ENCODE measurements at regions not wholly inside any gene's neighbourhood (a gene's known extent, or its start where the extent isn't known, plus 50 kb on each side); places are given as distances from the start of the nearest gene placed in this dataset.

DNA sequence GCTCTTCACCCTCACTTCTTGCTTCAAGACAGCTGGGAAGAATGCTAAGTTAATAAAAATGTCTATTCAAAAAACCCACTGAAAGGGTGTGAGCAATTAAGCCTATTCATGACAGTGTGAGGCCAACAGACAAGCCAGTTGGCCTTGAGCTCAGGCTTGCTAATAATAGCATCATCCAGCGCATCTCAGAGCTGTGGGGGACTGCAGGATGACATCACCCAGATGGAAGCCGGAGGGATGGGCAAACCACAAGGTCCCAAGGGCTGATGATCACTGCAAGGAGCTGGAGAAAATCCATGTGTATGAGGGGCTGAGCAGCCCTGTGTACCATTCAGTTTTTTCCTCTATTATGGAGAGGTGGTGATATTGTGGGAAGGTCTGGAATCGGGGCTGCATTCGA, 770.4 kb downstream of the TNS3 start:
- no peak for DNase-seq (ENCODE audit: low read depth)
- H3K4me3 ChIP-seq (ENCODE audit: low read depth, low read length) = no peak overlapping the region
- TF ChIP-seq, protein P1, sequence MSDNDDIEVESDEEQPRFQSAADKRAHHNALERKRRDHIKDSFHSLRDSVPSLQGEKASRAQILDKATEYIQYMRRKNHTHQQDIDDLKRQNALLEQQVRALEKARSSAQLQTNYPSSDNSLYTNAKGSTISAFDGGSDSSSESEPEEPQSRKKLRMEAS (IDR thresholded peaks at IDR 0.05; ENCODE audit: low read depth, low read length) = no peak
- TF ChIP-seq POLR2A (IDR thresholded peaks at IDR 0.05; ENCODE audit: extremely low read depth, insufficient read length) (no peak), MYC (IDR thresholded peaks at IDR 0.05; ENCODE audit: low read depth, low read length) (no peak)
- TF ChIP-seq, protein P2, sequence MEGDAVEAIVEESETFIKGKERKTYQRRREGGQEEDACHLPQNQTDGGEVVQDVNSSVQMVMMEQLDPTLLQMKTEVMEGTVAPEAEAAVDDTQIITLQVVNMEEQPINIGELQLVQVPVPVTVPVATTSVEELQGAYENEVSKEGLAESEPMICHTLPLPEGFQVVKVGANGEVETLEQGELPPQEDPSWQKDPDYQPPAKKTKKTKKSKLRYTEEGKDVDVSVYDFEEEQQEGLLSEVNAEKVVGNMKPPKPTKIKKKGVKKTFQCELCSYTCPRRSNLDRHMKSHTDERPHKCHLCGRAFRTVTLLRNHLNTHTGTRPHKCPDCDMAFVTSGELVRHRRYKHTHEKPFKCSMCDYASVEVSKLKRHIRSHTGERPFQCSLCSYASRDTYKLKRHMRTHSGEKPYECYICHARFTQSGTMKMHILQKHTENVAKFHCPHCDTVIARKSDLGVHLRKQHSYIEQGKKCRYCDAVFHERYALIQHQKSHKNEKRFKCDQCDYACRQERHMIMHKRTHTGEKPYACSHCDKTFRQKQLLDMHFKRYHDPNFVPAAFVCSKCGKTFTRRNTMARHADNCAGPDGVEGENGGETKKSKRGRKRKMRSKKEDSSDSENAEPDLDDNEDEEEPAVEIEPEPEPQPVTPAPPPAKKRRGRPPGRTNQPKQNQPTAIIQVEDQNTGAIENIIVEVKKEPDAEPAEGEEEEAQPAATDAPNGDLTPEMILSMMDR (IDR thresholded peaks at IDR 0.05; ENCODE audit: low read depth, low read length) = no peak

DNA sequence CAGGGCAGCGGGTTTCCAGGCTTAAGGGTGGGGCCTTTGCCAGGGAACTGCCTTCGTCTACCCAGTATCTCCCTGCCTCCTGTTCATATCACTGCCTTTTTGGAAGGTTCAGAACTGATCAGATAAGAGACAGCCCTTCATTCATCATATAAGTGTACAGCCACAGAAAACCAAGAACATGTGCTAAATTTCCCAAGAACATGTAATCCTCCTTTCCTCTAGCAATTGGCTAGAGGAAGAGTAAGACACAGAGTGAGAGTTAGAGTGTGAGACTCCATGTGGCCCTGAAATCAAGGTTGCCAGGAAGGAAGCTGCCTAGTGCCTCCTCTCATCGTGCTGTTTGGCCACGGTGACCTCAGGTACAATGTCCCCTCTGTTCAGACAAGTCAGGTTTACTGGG, 770.9 kb downstream of the TNS3 start:
- H3K4me3 ChIP-seq (ENCODE audit: low read depth, low read length) = no peak overlapping the region
- DNase-seq (ENCODE audit: low read depth) = no peak
- TF ChIP-seq POLR2A (IDR thresholded peaks at IDR 0.05; ENCODE audit: extremely low read depth, insufficient read length) (no peak), MYC (IDR thresholded peaks at IDR 0.05; ENCODE audit: low read depth, low read length) (no peak)
- TF ChIP-seq, protein P1 (IDR thresholded peaks at IDR 0.05; ENCODE audit: low read depth, low read length) = no peak
- TF ChIP-seq, protein P2 (IDR thresholded peaks at IDR 0.05; ENCODE audit: low read depth, low read length) = no peak

DNA sequence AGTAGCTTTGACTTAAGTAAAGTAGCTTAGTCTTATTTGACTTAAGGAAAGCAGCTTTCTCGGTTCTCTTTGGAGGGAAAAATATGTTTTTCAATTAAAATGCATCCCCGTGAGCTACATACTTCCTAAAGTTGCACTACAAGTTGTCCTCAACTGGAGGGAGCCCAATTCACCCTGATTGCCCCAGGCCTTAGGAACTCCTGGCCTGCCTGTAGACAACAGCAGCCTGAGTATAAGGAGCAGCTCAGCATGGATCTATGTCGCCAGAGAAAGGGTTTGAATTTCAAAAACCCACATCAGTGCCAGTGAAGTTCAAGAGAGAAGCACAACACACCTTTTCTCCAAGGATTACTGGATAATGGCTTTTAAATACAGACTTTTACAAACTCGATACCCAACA, 772.0 kb downstream of the TNS3 start:
- DNase-seq (ENCODE audit: low read depth) = no peak
- TF ChIP-seq, protein P2 (IDR thresholded peaks at IDR 0.05; ENCODE audit: low read depth, low read length) = no peak
- no peak for TF ChIP-seq POLR2A (IDR thresholded peaks at IDR 0.05; ENCODE audit: extremely low read depth, insufficient read length)
- TF ChIP-seq, protein P1 (IDR thresholded peaks at IDR 0.05; ENCODE audit: low read depth, low read length) = no peak
- TF ChIP-seq MYC (IDR thresholded peaks at IDR 0.05; ENCODE audit: low read depth, low read length) = no peak
- no peak overlapping the region for H3K4me3 ChIP-seq (ENCODE audit: low read depth, low read length)

DNA sequence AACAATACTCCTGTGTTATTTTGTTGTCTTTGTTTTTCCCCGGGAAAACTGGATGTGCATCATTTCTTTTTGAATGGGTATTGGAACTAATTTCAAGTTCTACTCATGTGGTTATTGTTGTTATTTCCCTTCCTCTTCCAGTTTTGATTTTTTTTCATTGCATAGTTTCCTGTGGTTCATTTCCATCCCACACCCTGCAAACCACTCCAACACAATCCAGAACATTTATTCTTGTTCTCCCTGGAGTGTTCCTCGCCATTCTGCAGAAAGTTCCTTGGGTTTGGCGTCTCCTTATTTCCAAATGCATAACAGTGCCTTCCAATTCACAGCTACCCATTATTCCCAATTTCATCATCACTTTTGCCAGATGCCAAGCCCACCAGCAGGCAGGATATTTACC, 775.1 kb downstream of the TNS3 start:
- DNase-seq (ENCODE audit: low read depth) = no peak
- no peak overlapping the region for H3K4me3 ChIP-seq (ENCODE audit: low read depth, low read length)
- TF ChIP-seq, protein P1 (IDR thresholded peaks at IDR 0.05; ENCODE audit: low read depth, low read length) = no peak
- TF ChIP-seq, protein P2 (IDR thresholded peaks at IDR 0.05; ENCODE audit: low read depth, low read length) = no peak
- TF ChIP-seq MYC (IDR thresholded peaks at IDR 0.05; ENCODE audit: low read depth, low read length) (no peak), POLR2A (IDR thresholded peaks at IDR 0.05; ENCODE audit: extremely low read depth, insufficient read length) (no peak)

DNA sequence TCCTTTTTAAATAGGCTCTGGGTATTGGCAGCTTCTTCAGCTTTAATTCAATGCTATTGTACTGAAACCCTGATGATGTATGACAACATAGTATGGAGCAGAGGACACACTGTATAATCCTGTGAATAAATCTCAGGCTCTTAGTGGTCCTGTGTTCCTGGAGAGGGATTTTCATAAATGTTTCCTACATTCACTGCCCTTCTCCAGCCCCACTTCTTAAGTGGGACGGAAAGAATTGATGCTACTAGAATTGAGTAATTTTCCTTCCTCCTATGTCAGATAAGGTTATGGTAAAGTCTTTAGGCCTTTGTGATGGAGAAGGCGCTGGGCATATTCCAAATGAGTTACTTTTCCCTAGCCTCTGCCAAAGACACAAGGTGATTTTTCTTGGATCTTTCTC, 779.4 kb downstream of the TNS3 start:
- H3K4me3 ChIP-seq (ENCODE audit: low read depth, low read length) = no peak overlapping the region
- no peak for DNase-seq (ENCODE audit: low read depth)
- TF ChIP-seq, protein P2 (IDR thresholded peaks at IDR 0.05; ENCODE audit: low read depth, low read length) = no peak
- TF ChIP-seq, protein P1 (IDR thresholded peaks at IDR 0.05; ENCODE audit: low read depth, low read length) = no peak
- TF ChIP-seq MYC (IDR thresholded peaks at IDR 0.05; ENCODE audit: low read depth, low read length) (no peak), POLR2A (IDR thresholded peaks at IDR 0.05; ENCODE audit: extremely low read depth, insufficient read length) (no peak)

DNA sequence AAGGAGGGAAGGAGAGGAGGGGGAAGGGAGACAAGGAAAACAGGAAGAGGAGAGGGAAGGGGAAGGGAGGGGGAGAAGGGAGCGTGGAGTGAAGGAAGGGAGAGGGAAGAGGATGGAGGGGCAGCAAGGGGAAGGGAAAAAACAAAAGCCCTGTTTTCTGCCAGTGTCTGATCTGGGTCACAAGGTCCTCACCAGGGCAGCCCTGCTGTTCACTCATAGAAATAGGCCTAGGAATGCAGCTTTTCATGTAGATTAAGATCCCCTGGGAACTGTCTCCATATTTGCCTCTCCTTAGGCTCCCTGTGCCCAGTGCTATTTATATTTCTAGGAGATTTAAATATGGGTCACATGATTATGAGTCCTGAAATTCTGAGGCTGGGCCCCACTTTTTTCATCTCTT, 790.7 kb downstream of the TNS3 start:
- H3K4me3 ChIP-seq (ENCODE audit: low read depth, low read length) = no peak overlapping the region
- TF ChIP-seq POLR2A (IDR thresholded peaks at IDR 0.05; ENCODE audit: extremely low read depth, insufficient read length) (no peak), MYC (IDR thresholded peaks at IDR 0.05; ENCODE audit: low read depth, low read length) (no peak)
- TF ChIP-seq, protein P1 (IDR thresholded peaks at IDR 0.05; ENCODE audit: low read depth, low read length) = no peak
- TF ChIP-seq, protein P2 (IDR thresholded peaks at IDR 0.05; ENCODE audit: low read depth, low read length) = no peak
- no peak for DNase-seq (ENCODE audit: low read depth)
